HEK293T (cell line): ENCODE measurements at regions not wholly inside any gene's neighbourhood (a gene's known extent, or its start where the extent isn't known, plus 50 kb on each side); places are given as distances from the start of the nearest gene placed in this dataset.

Source experiments
- CTCF ChIA-PET: fragments of 350-600 bp; formaldehyde crosslinking; extraction: SDS; loops from one replicate; lab custom pipeline; 2021; ENCODE audit warnings: antibody characterized with exemption, inconsistent platforms; lab: Yijun Ruan, JAX
- POLR2A ChIA-PET: fragments of 350-600 bp; formaldehyde crosslinking; extraction: SDS; loops from one replicate; lab custom pipeline; 2020; ENCODE audit warnings: antibody characterized with exemption, inconsistent platforms; lab: Yijun Ruan, JAX
- DNase-seq: peaks from one replicate; pipeline ENCODE4 v3.0.0; 2012; ENCODE audit warnings: mixed read lengths; ENCODE audit errors: extremely low spot score
- ARNT ChIP-seq: fragments of 450-650 bp; IDR thresholded peaks from 2 replicates; pipeline ENCODE4 v1.6.1; 2017; ENCODE audit warnings: mild to moderate bottlenecking
- BHLHE40 ChIP-seq: fragments of 450-650 bp; IDR thresholded peaks from 2 replicates; pipeline ENCODE4 v1.6.1; 2016; ENCODE audit warnings: mild to moderate bottlenecking, moderate library complexity, borderline replicate concordance
- CTBP1 ChIP-seq: fragments of 450-650 bp; IDR thresholded peaks from 2 replicates; pipeline ENCODE4 v1.6.1; 2016; ENCODE audit warnings: borderline replicate concordance
- ELF4 ChIP-seq: fragments of 450-650 bp; IDR thresholded peaks from 2 replicates; pipeline ENCODE4 v1.6.1; 2017; ENCODE audit warnings: antibody characterized with exemption
- FOXA1 ChIP-seq: fragments of 450-650 bp; IDR thresholded peaks from 2 replicates; pipeline ENCODE4 v1.6.1; 2016; ENCODE audit warnings: mild to moderate bottlenecking
- FOXK2 ChIP-seq: fragments of 450-650 bp; IDR thresholded peaks from 2 replicates; pipeline ENCODE4 v1.6.1; 2016; ENCODE audit warnings: mild to moderate bottlenecking
- FOXM1 ChIP-seq: fragments of 450-650 bp; IDR thresholded peaks from 2 replicates; pipeline ENCODE4 v1.6.1; 2017; ENCODE audit warnings: mild to moderate bottlenecking, borderline replicate concordance
- HDGF ChIP-seq: fragments of 450-650 bp; IDR thresholded peaks from 2 replicates; pipeline ENCODE4 v1.6.1; 2017; ENCODE audit warnings: antibody characterized with exemption, borderline replicate concordance
- L3MBTL2 ChIP-seq: fragments of 450-650 bp; conservative IDR thresholded peaks from 2 replicates; pipeline ENCODE4 v1.6.1; 2016; ENCODE audit warnings: mild to moderate bottlenecking
- LEF1 ChIP-seq: fragments of 450-650 bp; IDR thresholded peaks from 2 replicates; pipeline ENCODE4 v1.6.1; 2017; ENCODE audit warnings: mild to moderate bottlenecking, borderline replicate concordance
- NFRKB ChIP-seq: fragments of 450-650 bp; IDR thresholded peaks from 2 replicates; pipeline ENCODE4 v1.6.1; 2016; ENCODE audit warnings: mild to moderate bottlenecking, moderate library complexity
- SP1 ChIP-seq: fragments of 450-650 bp; IDR thresholded peaks from 2 replicates; pipeline ENCODE4 v1.6.1; 2017
- SUZ12 ChIP-seq: fragments of 450-650 bp; IDR thresholded peaks from 2 replicates; pipeline ENCODE4 v1.6.1; 2016; ENCODE audit warnings: mild to moderate bottlenecking
- TARDBP ChIP-seq: fragments of 450-650 bp; IDR thresholded peaks from 2 replicates; pipeline ENCODE4 v1.6.1; 2016
- ZNF384 ChIP-seq: fragments of 450-650 bp; IDR thresholded peaks from 2 replicates; pipeline ENCODE4 v1.6.1; 2016
- TF ChIP-seq, protein P1 (sequence below): fragments of 450-650 bp; IDR thresholded peaks from 2 replicates; pipeline ENCODE4 v1.6.1; 2016

DNA sequence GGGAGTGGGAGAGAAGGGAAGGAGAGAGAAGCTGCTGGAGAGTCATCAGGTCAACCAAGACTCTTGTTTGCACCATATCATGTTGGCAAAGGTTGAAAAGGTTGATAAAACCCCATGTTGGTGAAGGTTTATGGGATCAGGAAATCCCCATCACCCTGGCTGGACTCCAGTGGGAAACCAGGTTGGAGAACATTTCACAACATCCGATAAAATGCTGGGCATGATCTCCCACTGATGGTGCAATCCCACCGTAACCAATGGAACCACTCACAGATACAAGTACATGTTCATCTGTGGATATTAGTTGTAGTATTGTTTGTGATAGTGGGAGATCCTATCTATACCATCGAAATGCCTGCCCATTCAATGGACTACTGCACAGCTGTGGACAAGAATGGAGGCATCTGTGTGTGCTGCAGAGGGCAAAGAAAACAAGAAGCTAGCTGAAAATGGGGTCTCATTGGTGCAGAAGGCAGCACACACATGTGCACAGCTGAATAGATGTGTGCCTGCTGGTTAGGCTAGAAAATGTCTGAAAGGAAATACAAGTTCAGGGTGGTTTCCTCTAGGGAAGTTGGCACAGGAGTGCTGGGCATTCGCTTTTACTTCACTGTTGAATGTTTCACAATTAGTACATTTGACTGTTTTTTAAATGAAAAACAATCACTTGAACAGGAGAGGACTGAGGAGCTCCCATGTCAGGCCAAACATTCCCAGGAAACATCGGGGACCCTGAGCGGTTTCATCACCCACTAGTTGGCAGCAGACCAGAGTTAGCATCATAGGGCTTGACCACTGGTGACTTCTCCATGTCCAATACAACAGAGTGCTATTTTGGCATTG lies 80.4 kb upstream of the MGMT start:
- no peak for DNase-seq
- ChIA-PET POLR2A (no interaction called here), CTCF (no interaction called here)
- TF ChIP-seq CTBP1 (no peak), ELF4 (no peak), SP1 (no peak), ARNT (no peak), ZNF384 (no peak), BHLHE40 (no peak), TARDBP (no peak), FOXK2 (no peak), NFRKB (no peak), SUZ12 (no peak), L3MBTL2 (no peak), LEF1 (no peak), HDGF (no peak), FOXA1 (no peak), FOXM1 (no peak)
- TF ChIP-seq, protein P1, sequence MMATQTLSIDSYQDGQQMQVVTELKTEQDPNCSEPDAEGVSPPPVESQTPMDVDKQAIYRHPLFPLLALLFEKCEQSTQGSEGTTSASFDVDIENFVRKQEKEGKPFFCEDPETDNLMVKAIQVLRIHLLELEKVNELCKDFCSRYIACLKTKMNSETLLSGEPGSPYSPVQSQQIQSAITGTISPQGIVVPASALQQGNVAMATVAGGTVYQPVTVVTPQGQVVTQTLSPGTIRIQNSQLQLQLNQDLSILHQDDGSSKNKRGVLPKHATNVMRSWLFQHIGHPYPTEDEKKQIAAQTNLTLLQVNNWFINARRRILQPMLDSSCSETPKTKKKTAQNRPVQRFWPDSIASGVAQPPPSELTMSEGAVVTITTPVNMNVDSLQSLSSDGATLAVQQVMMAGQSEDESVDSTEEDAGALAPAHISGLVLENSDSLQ: no peak

GRCh38 chr10:129387258-129387525 lies 79.8 kb upstream of the MGMT start:
- ChIA-PET POLR2A (no interaction called here), CTCF (no interaction called here)

DNA sequence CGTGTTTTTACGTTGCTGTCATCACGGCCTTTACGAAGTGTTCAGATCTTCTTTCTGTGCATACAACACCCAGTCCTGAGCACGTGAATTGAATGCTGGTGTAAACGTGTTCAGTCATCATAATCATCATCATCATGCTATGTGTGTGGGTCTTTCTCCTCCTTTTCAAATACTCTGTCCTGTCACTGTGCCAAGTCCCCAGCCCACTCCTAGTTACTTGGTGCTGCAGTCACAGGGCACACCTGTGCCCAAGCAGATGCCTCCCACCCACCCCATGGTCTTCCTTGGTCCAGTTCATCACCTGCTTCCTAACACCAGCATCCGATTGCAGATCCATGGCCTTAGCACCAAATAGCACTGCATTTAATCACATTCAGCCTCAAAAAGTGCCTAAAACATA lies 78.6 kb upstream of the MGMT start:
- no peak for TF ChIP-seq HDGF
- TF ChIP-seq ARNT: no peak
- no peak for TF ChIP-seq FOXA1
- POLR2A ChIA-PET: no interaction called here
- CTCF ChIA-PET: no interaction called here
- no peak for DNase-seq

More at GRCh38 chr10:129387258-129387525, 79.8 kb upstream of the MGMT start:
- DNase-seq: no peak
- TF ChIP-seq LEF1 (no peak), SUZ12 (no peak), ZNF384 (no peak)

DNA sequence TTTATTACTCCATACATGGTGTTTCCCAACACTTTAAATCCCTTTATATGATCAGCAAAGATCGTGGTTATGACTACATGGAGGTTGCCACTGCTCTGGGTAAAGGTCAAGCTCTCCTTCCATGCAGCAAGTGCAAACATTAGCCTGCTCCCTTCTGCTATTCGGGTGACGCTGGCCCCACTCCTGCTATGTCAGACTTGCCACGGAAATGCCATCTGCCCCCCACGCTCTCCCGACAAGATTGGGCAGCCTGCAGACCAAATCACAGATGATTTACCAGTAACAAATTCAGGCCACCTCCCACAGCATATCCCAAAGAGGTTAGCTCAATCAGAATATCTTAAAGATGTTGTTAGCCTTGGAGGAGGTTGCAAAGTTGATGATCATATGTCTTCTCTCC lies 77.8 kb upstream of the MGMT start:
- no peak for TF ChIP-seq BHLHE40
- TF ChIP-seq NFRKB: no peak
- TF ChIP-seq ARNT: no peak
- TF ChIP-seq FOXM1: no peak
- no peak for TF ChIP-seq CTBP1
- TF ChIP-seq SP1: no peak
- no peak for TF ChIP-seq TARDBP
- TF ChIP-seq, protein P1: no peak
- TF ChIP-seq FOXA1: no peak
- no peak for TF ChIP-seq L3MBTL2
- no peak for TF ChIP-seq HDGF
- POLR2A ChIA-PET: no interaction called here
- no peak for DNase-seq
- CTCF ChIA-PET: no interaction called here

- ChIA-PET POLR2A (no interaction called here), CTCF (no interaction called here)
- TF ChIP-seq L3MBTL2: no peak
- no peak for TF ChIP-seq ARNT
- no peak for TF ChIP-seq SP1
- no peak for TF ChIP-seq FOXA1
- TF ChIP-seq SUZ12: no peak
- no peak for TF ChIP-seq NFRKB
- no peak for TF ChIP-seq HDGF
- no peak for TF ChIP-seq TARDBP
- no peak for TF ChIP-seq FOXM1
- TF ChIP-seq BHLHE40: no peak
- no peak for TF ChIP-seq ELF4
- TF ChIP-seq CTBP1: no peak
- TF ChIP-seq, protein P1: no peak
- TF ChIP-seq FOXK2: no peak
- TF ChIP-seq ZNF384: no peak
- no peak for TF ChIP-seq LEF1
- no peak for DNase-seq
These were observed 76.9 kb upstream of the MGMT start for GRCh38 chr10:129390147-129390546.

DNA sequence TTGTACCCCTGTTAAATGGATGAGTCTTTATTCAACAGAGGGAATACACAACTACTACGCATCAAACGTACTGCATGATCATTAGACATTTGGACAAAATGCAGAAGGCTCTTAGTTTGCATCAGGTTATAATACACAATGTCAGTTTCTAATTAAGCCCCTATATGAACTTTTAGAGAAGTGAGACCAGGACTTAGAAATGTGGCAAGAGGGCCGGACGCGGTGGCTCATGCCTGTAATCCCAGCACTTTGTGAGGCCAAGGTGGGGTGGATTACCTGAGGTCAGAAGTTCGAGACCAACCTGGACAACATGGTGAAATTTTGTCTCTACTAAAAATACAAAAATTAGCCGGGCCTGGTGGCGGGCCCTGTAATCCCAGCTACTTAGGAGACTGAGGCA lies 76.3 kb upstream of the MGMT start:
- no peak for DNase-seq
- POLR2A ChIA-PET: no interaction called here
- no peak for TF ChIP-seq ZNF384
- no peak for TF ChIP-seq BHLHE40
- TF ChIP-seq FOXA1: no peak
- no peak for TF ChIP-seq SUZ12
- no peak for TF ChIP-seq TARDBP
- TF ChIP-seq LEF1: no peak
- no peak for TF ChIP-seq CTBP1
- TF ChIP-seq ARNT: no peak
- no peak for TF ChIP-seq SP1
- TF ChIP-seq, protein P1: no peak
- TF ChIP-seq L3MBTL2: no peak
- TF ChIP-seq FOXM1: no peak
- TF ChIP-seq FOXK2: no peak
- TF ChIP-seq NFRKB: no peak
- TF ChIP-seq ELF4: no peak
- CTCF ChIA-PET: no interaction called here
